ENCODE measurements at regions not wholly inside any gene's neighbourhood (a gene's known extent, or its start where the extent isn't known, plus 50 kb on each side); places are given as distances from the start of the nearest gene placed in this dataset.

DNA sequence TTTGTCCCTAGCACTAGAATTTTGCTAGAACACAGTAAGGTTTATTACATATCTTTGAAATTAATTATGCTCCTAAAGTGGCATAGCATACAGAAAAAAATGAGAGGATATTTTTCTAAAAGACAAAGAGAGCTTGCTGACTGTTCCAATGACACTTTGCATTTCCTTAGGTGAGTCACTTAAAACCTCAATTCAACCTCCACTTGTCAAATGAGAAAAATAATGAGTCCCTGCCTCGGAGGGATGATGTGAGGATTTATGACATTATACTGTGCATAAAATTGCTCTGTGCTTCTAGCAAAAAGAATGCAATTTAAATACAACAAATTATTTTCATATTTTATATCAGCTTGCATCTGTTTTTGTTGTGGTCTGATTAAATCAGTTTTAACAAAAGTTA lies 1417.0 kb upstream of the ALCAM start:
- H3K27me3 Mint-ChIP-seq = no peaks in the 10 kb centered on the region
- DNase-seq (no peak), ATAC-seq (ENCODE audit: poor library complexity) (no peak)
- no peak overlapping the region for H3K27ac Mint-ChIP-seq
- H3K4me3 ChIP-seq (ENCODE audit: low read length) = no peak overlapping the region
- ChIA-PET CTCF (no interaction called here), POLR2A (no interaction called here)
- H3K9me3 ChIP-seq (ENCODE audit: control insufficient read depth in 1 of 2, insufficient read depth in 1 of 2, low read length in 2 of 2) = no peaks in the 10 kb centered on the region
- no peak overlapping the region for H3K27ac ChIP-seq (ENCODE audit: low read depth in 1 of 2, low read length in 2 of 2)
- no peaks in the 10 kb centered on the region for H3K27me3 ChIP-seq (ENCODE audit: control insufficient read depth in 1 of 2, insufficient read depth in 2 of 2, low read length in 2 of 2)
- H3K4me3 Mint-ChIP-seq = no peak overlapping the region
- no peaks in the 10 kb centered on the region for H3K9me3 Mint-ChIP-seq
- no peaks in the 10 kb centered on the region for H3K36me3 Mint-ChIP-seq (ENCODE audit: low read depth)
- no peaks in the 10 kb centered on the region for H3K4me1 ChIP-seq (ENCODE audit: insufficient read depth, low read length)
- no peaks in the 10 kb centered on the region for H3K4me1 Mint-ChIP-seq (ENCODE audit: low read depth)
- TF ChIP-seq, protein P1, sequence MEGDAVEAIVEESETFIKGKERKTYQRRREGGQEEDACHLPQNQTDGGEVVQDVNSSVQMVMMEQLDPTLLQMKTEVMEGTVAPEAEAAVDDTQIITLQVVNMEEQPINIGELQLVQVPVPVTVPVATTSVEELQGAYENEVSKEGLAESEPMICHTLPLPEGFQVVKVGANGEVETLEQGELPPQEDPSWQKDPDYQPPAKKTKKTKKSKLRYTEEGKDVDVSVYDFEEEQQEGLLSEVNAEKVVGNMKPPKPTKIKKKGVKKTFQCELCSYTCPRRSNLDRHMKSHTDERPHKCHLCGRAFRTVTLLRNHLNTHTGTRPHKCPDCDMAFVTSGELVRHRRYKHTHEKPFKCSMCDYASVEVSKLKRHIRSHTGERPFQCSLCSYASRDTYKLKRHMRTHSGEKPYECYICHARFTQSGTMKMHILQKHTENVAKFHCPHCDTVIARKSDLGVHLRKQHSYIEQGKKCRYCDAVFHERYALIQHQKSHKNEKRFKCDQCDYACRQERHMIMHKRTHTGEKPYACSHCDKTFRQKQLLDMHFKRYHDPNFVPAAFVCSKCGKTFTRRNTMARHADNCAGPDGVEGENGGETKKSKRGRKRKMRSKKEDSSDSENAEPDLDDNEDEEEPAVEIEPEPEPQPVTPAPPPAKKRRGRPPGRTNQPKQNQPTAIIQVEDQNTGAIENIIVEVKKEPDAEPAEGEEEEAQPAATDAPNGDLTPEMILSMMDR (IDR thresholded peaks at IDR 0.05) = no peak
- no peaks in the 10 kb centered on the region for H3K36me3 ChIP-seq (ENCODE audit: insufficient read depth, low read length)
- intact Hi-C loops (cut with DNase I, micrococcal nuclease) = no loop called here

DNA sequence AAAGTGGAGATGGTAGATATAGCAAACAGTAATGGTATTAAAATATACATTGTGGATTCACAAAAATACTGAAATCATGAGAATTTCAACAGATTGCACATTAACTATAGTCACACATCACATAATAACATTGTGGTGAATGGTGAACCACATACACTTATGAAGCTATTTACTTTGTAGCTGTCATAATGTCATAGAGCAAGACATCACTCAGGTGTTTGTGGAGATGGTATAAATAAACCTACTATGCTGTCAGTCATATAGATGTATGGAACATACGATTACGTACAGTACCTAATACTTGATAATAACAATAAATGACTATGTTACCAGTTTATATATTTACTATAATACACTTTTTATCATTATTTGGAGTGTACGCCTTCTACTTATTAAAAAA lies 1416.0 kb upstream of the ALCAM start:
- Histone ChIP-seq H3K4me1 (ENCODE audit: insufficient read depth, low read length) (no peaks in the 10 kb centered on the region), H3K36me3 (ENCODE audit: insufficient read depth, low read length) (no peaks in the 10 kb centered on the region), H3K9me3 (ENCODE audit: control insufficient read depth in 1 of 2, insufficient read depth in 1 of 2, low read length in 2 of 2) (no peaks in the 10 kb centered on the region), H3K4me3 (ENCODE audit: low read length) (no peak overlapping the region), H3K27ac (ENCODE audit: low read depth in 1 of 2, low read length in 2 of 2) (no peak overlapping the region), H3K27me3 (ENCODE audit: control insufficient read depth in 1 of 2, insufficient read depth in 2 of 2, low read length in 2 of 2) (no peaks in the 10 kb centered on the region)
- no peaks in the 10 kb centered on the region for H3K36me3 Mint-ChIP-seq (ENCODE audit: low read depth)
- no peak overlapping the region for H3K4me3 Mint-ChIP-seq
- DNase-seq = no peak
- H3K4me1 Mint-ChIP-seq (ENCODE audit: low read depth) = no peaks in the 10 kb centered on the region
- H3K9me3 Mint-ChIP-seq = no peaks in the 10 kb centered on the region
- H3K27me3 Mint-ChIP-seq = no peaks in the 10 kb centered on the region
- ChIA-PET POLR2A (interaction anchor here (0.7 kb wide), 1 partner anchor 12 kb away, joined by 3 read pairs; no protein-coding TSS in a partner anchor), CTCF (no interaction called here)
- TF ChIP-seq, protein P1 (IDR thresholded peaks at IDR 0.05) = no peak
- intact Hi-C loops (cut with DNase I, micrococcal nuclease) = no loop called here
- H3K27ac Mint-ChIP-seq = no peak overlapping the region
- no peak for ATAC-seq (ENCODE audit: poor library complexity)

DNA sequence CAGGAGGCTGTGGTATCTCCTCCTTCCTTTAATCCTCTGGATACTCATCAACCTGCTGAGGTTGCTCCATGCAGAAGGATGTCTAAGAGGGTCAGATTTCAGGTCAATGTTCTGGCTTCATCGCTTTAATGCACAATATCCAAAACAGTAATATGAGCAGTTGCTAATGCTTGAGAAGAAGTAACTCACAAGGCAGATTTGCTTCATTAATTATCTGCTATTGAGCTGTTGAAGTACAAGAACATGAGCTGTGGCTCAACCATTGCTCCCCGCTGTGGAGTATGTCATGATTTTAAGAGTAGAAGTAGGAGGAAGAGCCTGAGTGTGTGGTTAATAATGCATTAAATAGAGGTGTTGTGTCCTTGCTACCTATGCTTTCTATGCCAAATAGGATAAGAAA lies 1412.9 kb upstream of the ALCAM start:
- intact Hi-C loops (cut with DNase I, micrococcal nuclease) = no loop called here
- no peaks in the 10 kb centered on the region for H3K36me3 Mint-ChIP-seq (ENCODE audit: low read depth)
- ATAC-seq (ENCODE audit: poor library complexity) = no peak
- peaks cover 2% of the 10 kb centered on the region for H3K9me3 Mint-ChIP-seq
- TF ChIP-seq, protein P1 (IDR thresholded peaks at IDR 0.05) = no peak
- no peak overlapping the region for H3K27ac Mint-ChIP-seq
- Histone ChIP-seq H3K9me3 (ENCODE audit: control insufficient read depth in 1 of 2, insufficient read depth in 1 of 2, low read length in 2 of 2) (no peaks in the 10 kb centered on the region), H3K27me3 (ENCODE audit: control insufficient read depth in 1 of 2, insufficient read depth in 2 of 2, low read length in 2 of 2) (no peaks in the 10 kb centered on the region), H3K36me3 (ENCODE audit: insufficient read depth, low read length) (no peaks in the 10 kb centered on the region), H3K4me3 (ENCODE audit: low read length) (no peak overlapping the region), H3K4me1 (ENCODE audit: insufficient read depth, low read length) (no peaks in the 10 kb centered on the region), H3K27ac (ENCODE audit: low read depth in 1 of 2, low read length in 2 of 2) (no peak overlapping the region)
- no peaks in the 10 kb centered on the region for H3K4me1 Mint-ChIP-seq (ENCODE audit: low read depth)
- H3K4me3 Mint-ChIP-seq = no peak overlapping the region
- H3K27me3 Mint-ChIP-seq = no peaks in the 10 kb centered on the region
- ChIA-PET POLR2A (no interaction called here), CTCF (no interaction called here)
- no peak for DNase-seq
